ENCODE measurements at regions not wholly inside any gene's neighbourhood (a gene's known extent, or its start where the extent isn't known, plus 50 kb on each side); places are given as distances from the start of the nearest gene placed in this dataset.

DNA sequence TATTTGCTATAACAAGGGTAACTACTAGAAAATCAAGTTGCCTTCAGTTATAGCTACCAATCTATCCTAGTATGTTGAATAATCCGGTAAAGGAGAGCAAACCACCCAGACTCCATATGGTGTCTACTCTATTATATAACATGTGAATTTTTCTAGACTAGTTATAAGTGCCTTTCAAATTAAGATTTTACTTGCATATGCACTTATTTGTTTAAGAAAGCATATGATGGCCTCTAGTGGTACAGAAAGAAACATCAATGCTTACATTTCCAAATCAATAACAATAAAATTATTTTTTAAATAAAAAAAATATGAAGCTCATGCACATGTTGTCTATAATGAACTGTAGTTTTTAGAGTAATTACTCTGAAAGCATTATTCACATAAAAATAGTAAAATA lies 1516.4 kb upstream of the PABPC4L start:
- TF ChIP-seq, protein P1, sequence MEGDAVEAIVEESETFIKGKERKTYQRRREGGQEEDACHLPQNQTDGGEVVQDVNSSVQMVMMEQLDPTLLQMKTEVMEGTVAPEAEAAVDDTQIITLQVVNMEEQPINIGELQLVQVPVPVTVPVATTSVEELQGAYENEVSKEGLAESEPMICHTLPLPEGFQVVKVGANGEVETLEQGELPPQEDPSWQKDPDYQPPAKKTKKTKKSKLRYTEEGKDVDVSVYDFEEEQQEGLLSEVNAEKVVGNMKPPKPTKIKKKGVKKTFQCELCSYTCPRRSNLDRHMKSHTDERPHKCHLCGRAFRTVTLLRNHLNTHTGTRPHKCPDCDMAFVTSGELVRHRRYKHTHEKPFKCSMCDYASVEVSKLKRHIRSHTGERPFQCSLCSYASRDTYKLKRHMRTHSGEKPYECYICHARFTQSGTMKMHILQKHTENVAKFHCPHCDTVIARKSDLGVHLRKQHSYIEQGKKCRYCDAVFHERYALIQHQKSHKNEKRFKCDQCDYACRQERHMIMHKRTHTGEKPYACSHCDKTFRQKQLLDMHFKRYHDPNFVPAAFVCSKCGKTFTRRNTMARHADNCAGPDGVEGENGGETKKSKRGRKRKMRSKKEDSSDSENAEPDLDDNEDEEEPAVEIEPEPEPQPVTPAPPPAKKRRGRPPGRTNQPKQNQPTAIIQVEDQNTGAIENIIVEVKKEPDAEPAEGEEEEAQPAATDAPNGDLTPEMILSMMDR (IDR thresholded peaks at IDR 0.05; ENCODE audit: low read depth, low read length, poor library complexity, severe bottlenecking): no peak
- TF ChIP-seq EZH2phosphoT487 (IDR thresholded peaks at IDR 0.05; ENCODE audit: borderline replicate concordance, low read length): no peak
